GM19463 (cell line): ENCODE measurements at regions not wholly inside any gene's neighbourhood (a gene's known extent, or its start where the extent isn't known, plus 50 kb on each side); places are given as distances from the start of the nearest gene placed in this dataset.
"Not testable (repeated sequence)": the region's sequence is repeated elsewhere in the genome, so short reads cannot be mapped to it uniquely, and the experiment has no call there.

Experiments
- ATAC-seq: cut with Tn5 transposase; IDR thresholded peaks from one replicate; pipeline ENCODE4 v1.9.1; 2021; ENCODE audit warnings: mild to moderate bottlenecking, moderate library complexity; ENCODE audit not compliant: unreplicated experiment

GRCh38 chr4:128457726-128458125 is 170.1 kb upstream of the PGRMC2 start:
- no peak for ATAC-seq

- ATAC-seq = no peak
Observed at GRCh38 chr4:128456171-128456570, 168.6 kb upstream of the PGRMC2 start.

- ATAC-seq = no peak
Observed at GRCh38 chr4:128455480-128455879, 167.9 kb upstream of the PGRMC2 start.

- no peak for ATAC-seq
Observed at GRCh38 chr4:128454881-128455280, 167.3 kb upstream of the PGRMC2 start.

GRCh38 chr4:128454281-128454871 is 166.8 kb upstream of the PGRMC2 start:
- ATAC-seq = peak; percentile 95

- ATAC-seq = no peak
Observed at GRCh38 chr4:128452415-128452814, 164.8 kb upstream of the PGRMC2 start.

- ATAC-seq = no peak
Observed at GRCh38 chr4:128451270-128451905, 163.8 kb upstream of the PGRMC2 start.

GRCh38 chr4:128450326-128451120 is 162.9 kb upstream of the PGRMC2 start:
- no peak for ATAC-seq

- no peak for ATAC-seq
Observed at GRCh38 chr4:128449251-128449650, 161.6 kb upstream of the PGRMC2 start.

- ATAC-seq = no peak
Observed at GRCh38 chr4:128444544-128445302, 157.1 kb upstream of the PGRMC2 start.

- ATAC-seq = no peak
Observed at GRCh38 chr4:128440923-128441322, 153.3 kb upstream of the PGRMC2 start.

GRCh38 chr4:128437023-128437422 is 149.4 kb upstream of the PGRMC2 start:
- not testable (repeated sequence) for ATAC-seq

- ATAC-seq = not testable (repeated sequence)
Observed at GRCh38 chr4:128429023-128429613, 141.5 kb upstream of the PGRMC2 start.

GRCh38 chr4:128428397-128428796 is 140.8 kb upstream of the PGRMC2 start:
- ATAC-seq = no peak

- ATAC-seq = no peak
Observed at GRCh38 chr4:128427832-128428366, 140.3 kb upstream of the PGRMC2 start.

GRCh38 chr4:128424527-128425497 is 137.2 kb upstream of the PGRMC2 start:
- no peak for ATAC-seq

GRCh38 chr4:128422296-128422695 is 134.7 kb upstream of the PGRMC2 start:
- ATAC-seq = peak; percentile 69

- ATAC-seq = no peak
Observed at GRCh38 chr4:128416921-128417320, 129.3 kb upstream of the PGRMC2 start.

GRCh38 chr4:128410037-128410436 is 122.4 kb upstream of the PGRMC2 start:
- no peak for ATAC-seq
